ENCODE measurements at regions not wholly inside any gene's neighbourhood (a gene's known extent, or its start where the extent isn't known, plus 50 kb on each side); places are given as distances from the start of the nearest gene placed in this dataset.
"Not testable (repeated sequence)": the region's sequence is repeated elsewhere in the genome, so short reads cannot be mapped to it uniquely, and the experiment has no call there.

DNA sequence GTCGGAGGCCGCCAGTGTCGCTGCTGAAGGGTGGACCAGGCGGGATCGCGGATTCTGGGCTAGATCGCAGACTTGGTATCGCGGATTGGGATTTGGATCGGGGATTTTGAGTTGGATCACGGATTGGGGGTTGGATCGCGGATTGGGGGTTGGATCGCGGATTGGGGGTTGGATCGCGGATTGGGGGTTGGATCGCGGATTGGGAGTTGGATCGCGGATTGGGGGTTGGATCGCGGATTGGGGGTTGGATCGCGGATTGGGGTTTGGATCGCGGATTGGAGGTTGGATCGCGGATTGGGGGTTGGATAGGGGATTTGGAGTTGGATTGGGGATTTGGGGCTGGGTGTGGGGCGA is 93.1 kb upstream of the THOC3 start:
- not testable (repeated sequence) for DNase-seq

DNA sequence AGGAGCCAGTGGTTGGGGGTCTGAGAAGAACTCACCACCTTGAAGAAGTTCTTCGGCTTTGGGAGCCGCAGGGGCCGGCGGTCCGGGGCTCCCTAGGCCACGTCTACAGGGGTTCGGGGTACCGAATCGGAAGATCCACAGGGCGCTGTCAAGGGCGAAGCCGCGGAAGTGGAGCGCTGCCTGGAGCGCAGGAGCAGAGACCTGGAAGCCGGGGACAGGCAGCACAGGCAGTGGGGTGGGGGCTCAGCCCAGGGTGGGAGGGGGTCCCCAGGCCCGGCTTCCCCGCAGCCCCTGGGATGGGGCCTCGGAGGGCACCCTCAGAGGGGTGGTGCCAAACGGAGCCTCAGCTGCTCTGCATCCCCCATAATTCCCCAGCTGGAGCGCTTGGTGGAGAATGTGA is 93.5 kb upstream of the THOC3 start:
- DNase-seq: not testable (repeated sequence)

DNA sequence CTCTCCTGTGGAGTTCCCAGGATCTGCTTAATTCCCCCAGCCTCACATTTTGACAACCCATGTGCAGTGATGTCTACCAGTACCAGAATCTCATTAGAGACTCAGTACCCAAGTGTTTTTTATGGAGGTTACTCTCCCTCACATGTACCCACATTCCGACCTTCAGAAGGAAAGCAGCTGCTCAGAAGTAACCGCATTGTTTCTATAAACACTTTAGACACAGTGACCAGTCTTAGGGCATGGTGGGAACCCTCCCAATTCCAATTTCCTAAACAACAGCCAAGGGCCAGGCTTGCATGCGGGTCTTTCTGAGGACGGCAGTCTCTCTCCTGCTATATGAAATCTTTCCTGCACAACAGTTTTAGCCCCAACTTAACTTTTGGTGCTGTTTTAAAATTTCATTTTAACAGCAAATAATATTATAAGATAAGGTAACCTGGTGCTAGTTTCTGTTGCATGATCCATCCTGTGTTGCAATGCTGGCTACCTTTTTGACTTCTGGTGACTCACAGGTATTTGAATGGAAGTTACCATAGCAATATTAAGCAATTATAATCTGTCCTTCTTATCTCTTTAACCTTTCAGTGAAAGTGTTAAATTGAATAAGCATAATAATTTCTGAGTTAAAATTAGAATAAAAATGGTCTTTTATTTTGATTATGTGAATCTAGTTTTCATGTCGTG is 98.3 kb upstream of the THOC3 start:
- not testable (repeated sequence) for DNase-seq

DNA sequence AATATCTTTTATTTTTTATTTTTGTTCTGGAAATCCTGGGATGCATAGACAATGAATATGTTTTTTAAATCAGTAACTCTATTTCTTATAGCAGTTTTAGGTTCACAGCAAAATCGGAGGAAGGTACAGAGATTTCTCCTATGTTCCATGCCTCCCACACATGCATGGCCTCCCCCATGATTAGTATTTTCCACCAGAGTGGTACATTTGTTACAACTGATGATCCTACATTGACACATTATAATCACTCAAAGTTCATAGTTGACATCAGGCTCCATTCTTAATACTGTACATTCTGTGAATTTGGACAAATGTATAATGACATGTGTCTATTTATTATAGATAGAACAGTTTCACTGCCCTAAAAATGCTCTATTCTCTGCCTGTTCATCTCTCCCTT is 99.0 kb upstream of the THOC3 start:
- DNase-seq: not testable (repeated sequence)

DNA sequence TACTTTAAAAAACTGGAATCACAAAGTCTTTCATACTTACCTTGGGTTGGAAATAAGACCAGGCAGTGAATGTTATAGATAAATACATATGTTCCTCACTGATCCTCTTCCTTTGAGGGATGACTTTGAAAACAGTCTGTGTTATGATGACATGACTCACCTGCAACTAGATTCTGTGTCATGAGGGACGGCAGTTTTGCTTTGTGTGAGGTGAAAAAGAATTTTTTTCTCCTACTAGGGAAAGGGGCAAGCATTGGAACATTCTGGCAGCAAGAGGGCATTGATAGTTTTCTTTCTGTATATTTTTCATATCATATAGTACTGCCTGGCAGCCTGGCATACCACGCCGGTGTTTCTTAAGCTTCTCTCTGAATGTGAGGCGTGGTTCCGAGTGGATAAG is 99.8 kb upstream of the THOC3 start:
- not testable (repeated sequence) for DNase-seq

DNA sequence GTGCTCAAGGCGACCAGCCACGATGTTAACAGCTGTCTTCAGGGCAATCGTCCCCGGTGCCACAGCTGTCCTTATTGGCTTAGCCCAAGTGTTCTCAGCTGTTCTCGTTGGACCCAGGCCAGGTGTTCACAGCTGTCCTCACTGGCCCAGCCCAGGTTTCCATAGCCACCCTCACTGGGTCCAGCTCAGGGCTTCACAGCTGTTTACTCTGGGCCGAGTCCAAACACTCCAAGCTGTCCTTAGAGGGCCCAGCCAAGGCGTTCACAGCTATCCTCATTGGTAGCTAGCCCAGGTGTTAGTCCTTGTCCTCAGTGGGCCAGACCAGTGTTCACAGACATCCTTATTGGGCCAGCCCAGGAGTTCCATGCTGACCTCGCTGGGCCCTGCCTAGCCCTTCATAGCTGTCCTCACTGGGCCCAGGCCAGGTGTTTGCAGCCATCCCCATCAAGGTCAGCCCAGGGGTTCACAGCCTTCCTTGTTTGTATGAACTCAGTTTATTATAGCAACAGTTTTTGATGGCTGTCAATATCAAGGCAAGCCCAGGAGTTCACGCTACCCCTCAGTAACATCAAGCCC is 106.0 kb upstream of the THOC3 start:
- DNase-seq: not testable (repeated sequence)

DNA sequence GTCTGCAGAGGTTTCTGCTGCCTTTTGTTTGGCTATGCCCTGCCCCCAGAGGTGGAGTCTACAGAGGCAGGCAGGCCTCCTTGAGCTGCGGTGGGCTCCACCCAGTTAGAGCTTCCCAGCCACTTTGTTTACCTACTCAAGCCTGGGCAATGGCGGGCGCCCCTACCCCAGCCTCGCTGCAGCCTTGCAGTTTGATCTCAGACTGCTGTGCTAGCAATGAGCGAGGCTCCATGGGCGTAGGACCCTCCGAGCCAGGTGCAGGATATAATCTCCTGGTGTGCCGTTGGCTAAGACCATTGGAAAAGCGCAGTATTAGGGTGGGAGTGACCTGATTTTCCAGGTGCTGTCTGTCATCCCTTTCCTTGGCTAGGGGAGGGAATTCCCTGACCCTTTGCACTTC is 115.6 kb upstream of the THOC3 start:
- DNase-seq: not testable (repeated sequence)

DNA sequence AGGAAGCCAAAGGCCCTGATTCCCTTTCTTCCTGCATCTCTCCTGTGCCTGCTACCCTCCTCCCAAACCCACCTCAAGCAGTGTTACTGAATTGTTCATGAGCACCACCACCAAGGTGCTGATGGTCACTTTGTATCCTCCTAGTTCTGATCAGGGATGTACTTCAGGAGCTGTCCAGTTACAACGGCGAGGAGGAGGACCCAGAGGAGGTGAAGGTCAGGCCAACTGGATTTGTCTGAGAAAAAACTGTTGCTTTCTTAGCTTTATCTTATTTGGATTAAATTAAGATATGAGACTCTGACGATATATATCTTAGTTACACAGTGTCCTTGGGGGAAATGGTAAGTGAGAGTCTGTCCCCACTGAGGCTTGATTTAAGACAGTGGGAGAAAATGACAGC is 135.0 kb upstream of the THOC3 start:
- not testable (repeated sequence) for DNase-seq

DNA sequence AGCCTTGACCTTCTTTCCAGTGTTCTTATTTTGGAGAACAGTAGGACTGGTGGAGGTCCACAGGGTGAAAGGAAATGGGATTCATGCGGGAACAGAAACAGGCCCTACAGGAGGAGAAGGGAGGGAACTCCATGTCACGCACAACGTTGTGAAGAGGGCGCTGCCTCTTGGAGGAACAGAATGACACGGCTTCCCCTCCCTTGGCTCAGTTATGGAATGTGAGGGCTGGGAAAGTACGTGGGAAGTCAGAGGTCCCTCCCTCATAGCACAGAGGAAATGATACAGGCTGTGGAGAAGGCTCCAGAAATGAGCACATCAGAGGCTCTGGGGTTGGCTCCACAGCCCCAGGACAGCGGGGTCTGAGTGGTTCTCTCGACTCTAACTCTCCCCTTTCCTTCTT is 125.3 kb upstream of the SIMC1 start:
- not testable (repeated sequence) for DNase-seq

DNA sequence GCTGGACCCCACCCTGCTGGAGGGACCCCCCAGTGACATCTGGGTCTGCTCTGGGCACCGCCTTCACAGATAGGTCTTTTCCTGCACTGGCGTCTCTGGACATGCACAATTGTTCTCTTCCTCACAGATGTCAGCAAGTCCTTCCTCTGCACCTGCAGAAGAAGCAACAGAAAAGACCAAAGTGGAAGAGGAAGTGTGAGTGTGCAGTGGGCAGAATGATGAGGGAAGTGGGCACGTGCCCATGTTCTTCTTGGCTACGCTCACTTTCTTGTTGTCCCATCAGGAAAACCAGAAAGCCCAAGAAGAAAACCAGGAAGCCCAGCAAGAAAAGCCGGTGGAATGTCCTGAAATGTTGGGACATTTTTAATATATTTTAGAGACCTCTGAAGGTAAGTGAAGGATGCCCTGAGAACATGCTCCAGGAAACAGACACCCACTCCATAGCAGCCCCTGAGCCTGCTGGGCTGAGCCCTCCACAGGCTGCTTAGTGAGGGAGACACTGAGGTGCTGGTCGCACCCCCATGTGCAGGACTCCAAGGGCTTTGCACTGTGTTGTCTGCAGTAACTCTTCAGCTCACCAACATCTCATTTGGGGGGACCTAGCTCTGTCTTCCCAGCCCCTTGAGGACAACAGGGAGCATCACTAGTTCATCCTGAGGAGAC is 124.4 kb upstream of the SIMC1 start:
- DNase-seq: not testable (repeated sequence)

DNA sequence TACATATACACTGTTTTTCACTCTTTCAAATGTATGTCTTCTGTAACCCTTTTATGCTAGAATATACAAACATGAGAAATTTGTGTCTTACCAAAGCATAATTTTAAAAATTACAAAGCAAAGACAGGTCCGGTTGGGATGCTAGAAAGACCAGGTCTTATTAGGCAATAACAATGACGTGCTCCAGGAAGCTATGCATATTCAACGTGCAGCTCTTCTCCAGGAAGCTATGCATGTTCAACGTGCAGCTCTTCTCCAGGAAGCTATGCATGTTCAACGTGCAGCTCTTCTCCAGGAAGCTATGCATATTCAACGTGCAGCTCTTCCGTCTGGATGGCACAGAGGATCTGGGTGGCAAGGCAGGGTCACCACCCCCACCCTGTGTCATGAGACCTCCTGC is 123.4 kb upstream of the SIMC1 start:
- DNase-seq: not testable (repeated sequence)

DNA sequence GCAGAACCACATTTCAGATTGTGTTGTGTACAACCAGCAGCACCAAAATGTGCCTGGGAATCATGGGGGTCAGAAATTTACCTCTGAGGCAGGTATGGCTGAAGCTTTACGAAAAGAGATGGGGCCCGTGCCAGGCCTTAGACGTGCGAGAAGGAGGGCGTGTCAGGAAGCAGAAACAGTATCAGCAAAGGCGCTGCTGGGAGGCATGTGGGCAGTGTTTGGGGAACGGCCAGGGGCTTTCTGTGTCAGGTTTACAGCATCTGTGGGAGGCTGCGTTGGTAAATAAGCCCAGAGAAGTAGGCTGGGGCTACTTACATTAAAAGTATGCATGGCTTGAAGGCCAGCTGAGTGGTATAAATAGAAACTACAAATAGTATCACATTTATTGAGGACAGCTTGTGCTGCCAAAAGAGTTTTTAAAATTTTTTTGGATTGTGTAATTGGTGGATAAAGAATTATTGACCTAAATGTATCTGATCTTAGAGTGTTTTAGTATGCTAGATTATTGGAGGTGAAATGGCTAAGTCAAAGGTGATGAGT is 120.5 kb upstream of the SIMC1 start:
- not testable (repeated sequence) for DNase-seq

DNA sequence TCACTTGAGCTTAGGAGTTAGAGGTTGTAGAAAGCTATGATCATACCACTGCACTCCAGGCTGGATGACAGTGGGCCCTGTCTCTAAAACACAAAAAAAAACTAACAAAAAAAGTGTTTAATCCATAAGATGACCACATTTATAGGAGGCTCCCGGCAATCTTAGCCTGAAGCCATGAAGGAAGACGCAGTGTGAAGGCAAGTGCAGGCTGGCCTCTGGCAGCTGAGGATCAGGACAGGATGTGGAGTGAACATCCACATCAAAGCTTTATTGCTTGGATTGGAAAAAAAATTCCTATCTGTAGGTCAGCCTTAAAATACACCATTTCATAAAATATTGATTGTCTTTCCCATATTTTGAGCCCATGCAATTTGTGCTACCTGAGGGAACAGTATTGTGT is 115.9 kb upstream of the SIMC1 start:
- DNase-seq: not testable (repeated sequence)

DNA sequence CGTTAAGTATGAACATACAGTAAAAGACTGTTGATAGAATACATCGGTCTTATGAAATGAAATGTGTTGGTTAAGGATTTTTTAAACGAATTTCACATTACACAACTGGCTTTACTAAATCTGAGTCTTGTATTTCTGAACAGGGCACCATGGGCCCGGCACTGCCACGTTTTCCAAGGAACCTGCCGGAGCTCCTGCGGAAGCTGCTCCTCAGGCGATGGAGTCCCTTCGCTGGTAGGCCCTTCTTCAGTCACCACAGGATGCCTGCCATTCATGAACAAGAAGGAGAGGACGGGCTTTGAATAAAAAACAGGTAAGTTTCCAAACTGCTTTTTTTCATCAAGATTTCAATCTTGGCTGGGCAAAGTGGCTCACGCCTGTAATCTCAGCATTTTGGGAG is 114.1 kb upstream of the SIMC1 start:
- DNase-seq: not testable (repeated sequence)

DNA sequence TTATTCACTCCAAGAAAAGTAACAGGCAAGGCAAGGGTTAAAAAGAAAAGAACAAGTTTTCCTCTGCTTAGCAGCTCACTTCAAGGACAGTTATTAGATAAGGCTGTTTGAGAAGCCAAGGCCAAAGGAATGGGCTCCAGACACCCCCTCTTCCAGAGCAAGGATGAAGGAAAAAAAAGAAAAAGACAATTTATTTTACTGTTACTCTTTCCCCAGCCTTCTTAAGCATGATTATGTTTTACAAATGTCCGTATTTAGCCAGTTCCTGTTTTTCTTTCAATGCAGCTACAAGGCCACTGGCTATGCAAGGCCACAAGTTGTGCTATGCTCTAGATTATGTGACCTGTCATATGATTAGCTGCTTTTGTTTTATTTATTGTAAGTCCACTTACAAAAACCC is 106.5 kb upstream of the SIMC1 start:
- no peak for DNase-seq

DNA sequence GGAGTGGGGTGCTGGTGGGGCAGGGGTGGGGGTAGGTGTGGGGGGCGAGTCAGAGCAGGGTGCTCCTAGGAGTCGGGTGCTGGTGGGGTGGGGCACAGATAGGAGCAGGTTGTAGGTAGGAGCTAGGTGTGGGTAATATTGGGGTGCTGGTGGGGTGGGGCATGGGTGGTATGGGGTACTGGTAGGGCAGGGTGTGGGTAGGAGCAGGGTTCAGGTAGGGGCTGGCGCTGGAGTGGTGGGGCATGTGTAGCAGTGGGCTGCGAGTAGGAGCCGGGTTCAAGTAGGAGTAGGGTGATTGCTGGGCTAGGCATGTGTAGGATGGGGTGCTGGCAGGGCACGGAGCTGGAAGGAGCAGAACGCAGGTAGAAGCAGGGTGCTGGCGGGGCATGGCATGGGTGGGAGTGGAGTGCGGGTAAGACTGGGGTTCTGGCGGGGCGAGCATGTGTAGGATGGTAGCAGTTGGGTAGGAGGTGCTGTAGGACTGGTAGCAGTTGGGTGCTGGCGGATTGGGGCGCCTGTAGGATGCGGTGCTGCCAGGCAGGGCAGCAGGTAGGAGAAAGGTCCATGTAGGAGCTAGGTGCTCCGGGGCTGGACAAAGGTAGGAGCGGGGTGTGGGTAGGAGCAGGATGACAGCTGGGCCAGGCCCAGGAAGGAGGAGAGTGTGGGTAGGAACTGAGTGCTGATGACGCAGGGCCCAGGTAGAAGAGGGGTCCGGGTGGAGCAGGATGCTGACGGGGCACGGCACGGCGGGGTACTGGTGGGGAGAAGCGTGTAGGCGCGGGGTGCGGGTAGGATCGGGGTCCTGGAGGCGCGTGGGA is 105.5 kb upstream of the SIMC1 start:
- peak; percentile 47 for DNase-seq

DNA sequence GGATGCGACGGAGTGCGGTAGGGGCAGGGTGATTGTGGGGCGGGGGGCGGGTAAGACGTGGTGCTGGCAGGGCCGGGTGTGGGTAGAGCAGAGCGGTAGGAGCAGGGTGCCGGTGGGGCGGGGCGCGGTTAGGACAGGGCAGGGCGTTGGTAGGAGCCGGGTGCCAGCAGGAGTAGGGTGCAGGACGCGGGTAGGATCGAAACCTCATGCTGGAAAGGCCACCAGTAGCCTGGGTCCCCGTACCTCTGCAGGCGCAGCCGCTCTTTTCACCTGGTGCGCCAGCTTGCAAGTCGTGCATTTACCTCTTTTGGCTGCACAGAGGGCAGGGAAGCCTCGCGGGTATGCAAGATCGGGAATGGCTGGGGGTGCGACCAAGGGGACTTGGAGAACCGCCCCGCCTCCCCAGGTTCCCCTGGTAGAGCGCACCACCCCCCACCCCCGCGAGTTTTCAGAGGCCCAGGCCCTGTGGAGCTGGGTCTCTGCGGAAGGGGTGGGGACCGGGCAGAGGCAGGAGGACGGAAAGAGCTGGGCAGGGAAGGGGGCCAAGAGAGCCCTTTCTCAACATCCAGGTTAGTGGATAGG is 104.8 kb upstream of the SIMC1 start:
- peak; percentile 71 for DNase-seq

DNA sequence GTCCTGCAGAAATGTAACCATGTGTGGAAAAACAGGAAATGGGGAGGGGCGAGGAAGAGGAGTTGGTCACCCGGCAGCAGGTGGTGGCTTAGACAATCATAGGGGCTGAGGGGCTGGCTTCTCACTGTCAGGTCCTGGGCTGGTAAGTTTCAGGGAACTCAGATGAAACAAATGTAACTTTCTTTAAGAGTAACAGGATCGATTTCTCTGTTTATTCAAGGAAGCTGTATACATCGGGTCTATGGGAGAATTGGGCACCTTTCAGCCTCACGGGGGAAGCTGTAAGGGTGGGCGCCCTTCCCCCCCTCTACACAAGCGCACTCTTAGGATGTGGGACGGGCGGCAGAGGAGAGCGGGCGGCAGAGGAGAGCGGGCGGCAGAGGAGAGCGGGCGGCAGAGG is 104.3 kb upstream of the SIMC1 start:
- DNase-seq: no peak

DNA sequence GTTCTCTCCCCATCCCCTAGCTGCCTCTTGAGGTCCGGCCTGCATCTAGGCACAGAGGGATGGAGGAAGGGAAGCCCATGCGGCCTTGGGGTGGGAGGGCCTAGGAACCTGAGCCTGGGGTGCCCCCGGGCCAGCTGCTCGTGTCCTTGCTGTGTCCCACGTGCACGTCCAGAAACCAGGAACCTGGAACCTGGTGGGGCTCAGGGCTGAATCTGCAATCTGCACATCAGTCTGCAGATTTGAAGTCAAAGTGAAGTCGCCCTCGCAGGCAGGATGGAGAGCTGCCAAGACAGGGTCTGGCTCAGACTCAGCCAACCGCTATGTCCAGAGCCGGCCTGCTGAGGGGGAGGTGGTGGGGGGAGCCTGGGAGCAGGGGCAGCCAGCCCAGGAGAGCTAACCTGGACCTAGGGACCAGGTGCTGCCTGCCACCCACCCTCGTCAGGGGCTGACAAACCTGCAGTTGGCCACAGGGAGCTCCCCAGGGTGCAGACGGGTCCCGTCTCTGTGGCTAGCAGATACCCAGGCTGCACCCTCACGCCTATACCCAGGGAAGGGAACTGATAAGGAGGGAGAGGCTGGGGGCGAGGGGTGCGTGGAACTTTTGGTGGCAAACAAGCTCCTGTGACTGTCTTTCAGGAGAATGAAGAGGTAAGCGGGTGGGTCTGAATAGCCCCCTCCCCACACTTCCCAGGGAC is 103.5 kb upstream of the SIMC1 start:
- DNase-seq: no peak

DNA sequence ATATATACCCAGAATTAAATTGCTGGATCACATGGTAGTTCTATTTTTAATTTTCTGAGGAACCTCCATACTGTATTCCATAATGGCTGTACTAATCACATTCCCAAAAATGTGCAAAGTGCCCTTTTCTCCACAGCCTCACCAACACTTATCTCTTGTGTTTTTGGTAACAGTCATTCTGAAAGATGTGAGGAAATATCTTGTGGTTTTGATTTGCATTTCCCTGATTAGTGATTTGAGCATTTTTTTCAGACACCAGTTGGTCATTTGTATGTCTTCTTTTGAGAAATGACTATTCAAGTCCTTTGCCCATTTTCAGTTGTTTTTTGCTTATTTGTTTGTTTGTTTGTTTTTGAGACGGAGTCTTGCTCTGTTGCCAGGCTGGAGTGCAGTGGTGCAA is 98.1 kb upstream of the SIMC1 start:
- DNase-seq: not testable (repeated sequence)

DNA sequence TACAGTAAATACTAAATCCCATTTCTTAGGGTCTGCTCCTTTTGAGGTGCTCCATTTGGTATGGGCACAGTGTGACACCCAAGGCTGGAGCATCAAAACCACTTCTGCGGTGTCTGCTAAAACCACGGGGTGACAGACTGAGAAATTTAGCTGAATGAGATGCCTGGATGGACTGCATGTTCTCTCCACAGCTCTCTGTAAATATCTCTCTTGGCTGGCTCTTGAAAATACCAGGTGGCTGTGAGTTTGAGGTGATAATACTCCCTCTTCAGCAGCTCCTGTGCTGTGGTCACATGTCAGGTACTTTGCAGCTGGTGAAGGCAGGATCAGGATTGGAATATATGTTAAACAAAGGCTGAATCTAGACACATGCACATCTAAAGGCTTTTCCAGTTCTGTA is 93.7 kb upstream of the SIMC1 start:
- DNase-seq: peak; percentile 69

DNA sequence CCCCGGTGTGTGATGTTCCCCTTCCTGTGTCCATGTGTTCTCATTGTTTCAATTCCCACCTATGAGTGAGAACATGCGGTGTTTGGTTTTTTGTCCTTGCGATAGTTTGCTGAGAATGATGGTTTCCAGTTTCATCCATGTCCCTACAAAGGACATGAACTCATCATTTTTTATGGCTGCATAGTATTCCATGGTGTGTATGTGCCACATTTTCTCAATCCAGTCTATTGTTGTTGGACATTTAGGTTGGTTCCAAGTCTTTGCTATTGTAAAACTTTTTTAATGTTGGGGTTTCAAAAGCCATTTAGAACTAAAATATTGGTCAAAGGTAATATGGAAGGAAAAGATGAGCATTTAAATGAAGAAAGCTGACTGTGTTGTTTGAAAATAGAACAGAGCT is 88.3 kb upstream of the SIMC1 start:
- DNase-seq: not testable (repeated sequence)

All from DMS53 (cell line).